C4-2B (cell line): ENCODE measurements at regions not wholly inside any gene's neighbourhood (a gene's known extent, or its start where the extent isn't known, plus 50 kb on each side); places are given as distances from the start of the nearest gene placed in this dataset.

Experiments
- CTCF ChIP-seq: fragments of 450-650 bp; conservative IDR thresholded peaks from 2 replicates; pipeline ENCODE4 v1.5.1; 2017; ENCODE audit warnings: mild to moderate bottlenecking
- ZFX ChIP-seq: fragments of 450-650 bp; IDR thresholded peaks from 2 replicates; pipeline ENCODE4 v1.6.1; 2017

- TF ChIP-seq CTCF (no peak), ZFX (no peak)
Measured at GRCh38 chr18:40987581-40987980, 967.5 kb upstream of the PIK3C3 start.
